K562 (cell line): ENCODE measurements at regions not wholly inside any gene's neighbourhood (a gene's known extent, or its start where the extent isn't known, plus 50 kb on each side); places are given as distances from the start of the nearest gene placed in this dataset.

ENCODE experiments used
- BACH1 ChIP-seq: fragments of 200-800 bp; sonication (Bioruptor generic); IDR thresholded peaks from 2 replicates; pipeline ENCODE4 v1.6.1; 2016; ENCODE audit warnings: missing genetic modification characterization, missing compliant biosample characterization
- FOXM1 ChIP-seq, 2 experiments: fragments of 450-650 bp in 1 of 2; sonication (generic) in 1 of 2; formaldehyde crosslinking in 1 of 2; IDR thresholded peaks; 2 replicates each; pipeline versions ENCODE4 v1.6.1 to v1.9.0; 2017 to 2022; ENCODE audit warnings: low read depth in 2 of 2, mild to moderate bottlenecking in 2 of 2, missing genetic modification reagents in 1 of 2, moderate library complexity in 1 of 2
- MIER1 ChIP-seq: fragments of 450-650 bp; IDR thresholded peaks from 2 replicates; pipeline ENCODE4 v1.6.1; 2016; ENCODE audit warnings: antibody characterized with exemption, mild to moderate bottlenecking, low read depth
- RBM15 ChIP-seq: fragments of 200-400 bp; formaldehyde crosslinking; IDR thresholded peaks from 2 replicates; pipeline ENCODE4 v1.6.1; 2018; ENCODE audit warnings: mild to moderate bottlenecking, low read length, moderate library complexity; ENCODE audit not compliant: insufficient read depth
- RNF2 ChIP-seq: sonication (generic); IDR thresholded peaks from 2 replicates; pipeline ENCODE4 v1.6.1; 2016
- SIX5 ChIP-seq, 2 experiments: IDR thresholded peaks; 2 replicates each; pipeline ENCODE4 v1.6.1; 2011; ENCODE audit warnings: low read length in 2 of 2, borderline replicate concordance in 1 of 2, low read depth in 1 of 2, mild to moderate bottlenecking in 1 of 2, moderate library complexity in 1 of 2; ENCODE audit not compliant: insufficient read depth in 1 of 2
- ZNF75A ChIP-seq: fragments of 450-650 bp; formaldehyde crosslinking; IDR thresholded peaks from 2 replicates; pipeline ENCODE4 v1.4.0; 2020; ENCODE audit warnings: mild to moderate bottlenecking
- TF ChIP-seq, protein P1 (sequence below), 2 experiments: fragments of 450-650 bp; IDR thresholded peaks; 2 replicates each; pipeline ENCODE4 v1.6.1; 2016; ENCODE audit warnings: mild to moderate bottlenecking in 2 of 2, borderline replicate concordance in 1 of 2, low read depth in 1 of 2, moderate library complexity in 1 of 2
- TF ChIP-seq, protein P2 (sequence below): fragments of 250-450 bp; sonication (Bioruptor Pico); IDR thresholded peaks from 2 replicates; pipeline ENCODE4 v1.5.0; 2021; ENCODE audit warnings: mild to moderate bottlenecking, borderline replicate concordance
- TF ChIP-seq, protein P3 (sequence below): sonication (generic); formaldehyde crosslinking; IDR thresholded peaks from 2 replicates; pipeline ENCODE4 v1.8.1; 2023; ENCODE audit warnings: mild to moderate bottlenecking, missing genetic modification reagents

DNA sequence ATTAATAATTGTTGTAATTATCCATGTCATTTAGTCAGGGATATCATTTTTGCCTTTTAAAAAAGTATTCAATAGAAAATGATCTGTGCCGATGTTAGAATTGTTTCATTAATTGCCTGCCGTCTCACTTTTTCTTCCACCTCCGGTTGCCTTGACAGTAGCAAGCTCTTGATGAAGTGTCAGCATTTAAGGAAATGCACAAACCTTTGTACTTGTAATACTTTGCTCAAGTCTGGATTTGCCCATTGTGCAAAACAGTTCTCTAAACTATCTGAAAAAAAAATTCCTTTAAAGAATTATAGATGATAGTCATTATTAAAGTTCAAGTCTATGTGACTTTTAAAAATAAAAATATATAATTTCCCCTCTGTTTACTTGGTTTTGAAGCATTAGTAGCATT is 619.7 kb downstream of the GATA3 start (continued):
- TF ChIP-seq, protein P1, sequence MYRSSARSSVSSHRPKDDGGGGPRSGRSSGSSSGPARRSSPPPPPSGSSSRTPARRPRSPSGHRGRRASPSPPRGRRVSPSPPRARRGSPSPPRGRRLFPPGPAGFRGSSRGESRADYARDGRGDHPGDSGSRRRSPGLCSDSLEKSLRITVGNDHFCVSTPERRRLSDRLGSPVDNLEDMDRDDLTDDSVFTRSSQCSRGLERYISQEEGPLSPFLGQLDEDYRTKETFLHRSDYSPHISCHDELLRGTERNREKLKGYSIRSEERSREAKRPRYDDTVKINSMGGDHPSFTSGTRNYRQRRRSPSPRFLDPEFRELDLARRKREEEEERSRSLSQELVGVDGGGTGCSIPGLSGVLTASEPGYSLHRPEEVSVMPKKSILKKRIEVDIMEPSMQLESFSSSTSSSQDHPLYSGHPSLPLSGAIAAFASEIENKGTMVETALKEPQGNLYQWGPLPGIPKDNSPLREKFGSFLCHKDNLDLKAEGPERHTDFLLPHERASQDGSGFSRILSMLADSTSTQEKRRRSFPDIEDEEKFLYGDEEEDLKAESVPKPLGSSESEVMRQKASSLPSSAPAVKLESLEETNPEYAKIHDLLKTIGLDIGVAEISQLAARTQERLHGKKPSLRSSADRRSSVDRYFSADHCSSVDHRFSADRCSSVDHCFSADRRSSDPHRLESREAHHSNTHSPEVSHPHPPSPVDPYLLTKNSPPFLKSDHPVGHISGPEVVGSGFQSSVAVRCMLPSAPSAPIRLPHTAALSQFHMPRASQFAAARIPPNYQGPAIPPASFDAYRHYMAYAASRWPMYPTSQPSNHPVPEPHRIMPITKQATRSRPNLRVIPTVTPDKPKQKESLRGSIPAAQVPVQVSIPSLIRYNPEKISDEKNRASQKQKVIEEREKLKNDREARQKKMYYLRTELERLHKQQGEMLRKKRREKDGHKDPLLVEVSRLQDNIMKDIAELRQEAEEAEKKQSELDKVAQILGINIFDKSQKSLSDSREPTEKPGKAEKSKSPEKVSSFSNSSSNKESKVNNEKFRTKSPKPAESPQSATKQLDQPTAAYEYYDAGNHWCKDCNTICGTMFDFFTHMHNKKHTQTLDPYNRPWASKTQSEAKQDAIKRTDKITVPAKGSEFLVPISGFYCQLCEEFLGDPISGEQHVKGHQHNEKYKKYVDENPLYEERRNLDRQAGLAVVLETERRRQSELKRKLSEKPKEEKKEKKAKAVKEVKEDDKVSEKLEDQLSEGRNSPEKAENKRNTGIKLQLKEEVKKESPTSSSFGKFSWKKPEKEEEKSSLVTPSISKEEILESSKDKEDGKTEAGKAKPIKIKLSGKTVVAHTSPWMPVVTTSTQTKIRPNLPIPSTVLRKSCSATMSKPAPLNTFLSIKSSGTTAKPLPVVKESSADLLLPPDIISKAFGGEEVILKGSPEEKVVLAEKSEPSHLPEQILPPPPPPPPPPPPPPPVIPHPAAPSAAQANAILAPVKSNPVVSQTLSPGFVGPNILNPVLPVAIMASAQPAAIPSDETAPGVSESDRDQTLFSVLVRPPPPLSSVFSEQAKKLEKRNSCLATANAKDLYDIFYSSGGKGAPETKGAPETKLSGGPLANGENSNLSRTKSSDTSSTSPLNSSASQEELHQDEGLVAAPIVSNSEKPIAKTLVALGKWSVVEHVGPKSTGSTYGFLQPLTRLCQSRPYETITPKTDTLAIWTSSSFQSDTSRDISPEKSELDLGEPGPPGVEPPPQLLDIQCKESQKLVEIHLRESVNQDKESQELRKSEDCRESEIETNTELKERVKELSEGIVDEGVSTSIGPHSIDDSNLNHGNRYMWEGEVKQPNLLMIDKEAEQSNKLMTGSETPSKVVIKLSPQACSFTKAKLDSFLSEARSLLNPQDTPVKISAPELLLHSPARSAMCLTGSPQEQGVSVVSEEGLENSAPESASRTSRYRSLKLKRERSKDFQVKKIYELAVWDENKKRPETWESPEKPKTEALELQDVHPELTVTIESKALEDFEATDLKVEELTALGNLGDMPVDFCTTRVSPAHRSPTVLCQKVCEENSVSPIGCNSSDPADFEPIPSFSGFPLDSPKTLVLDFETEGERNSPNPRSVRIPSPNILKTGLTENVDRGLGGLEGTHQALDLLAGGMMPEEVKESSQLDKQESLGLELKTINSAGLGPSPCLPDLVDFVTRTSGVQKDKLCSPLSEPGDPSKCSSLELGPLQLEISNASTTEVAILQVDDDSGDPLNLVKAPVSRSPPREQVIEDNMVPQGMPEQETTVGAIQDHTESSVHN (IDR thresholded peaks at IDR 0.05; ENCODE audit: borderline replicate concordance in 1 of 2, low read depth in 1 of 2): no peak
- TF ChIP-seq SIX5 (IDR thresholded peaks at IDR 0.05; ENCODE audit: borderline replicate concordance in 1 of 2, insufficient read depth in 1 of 2, low read depth in 1 of 2, low read length in 2 of 2): no peak
- TF ChIP-seq, protein P2, sequence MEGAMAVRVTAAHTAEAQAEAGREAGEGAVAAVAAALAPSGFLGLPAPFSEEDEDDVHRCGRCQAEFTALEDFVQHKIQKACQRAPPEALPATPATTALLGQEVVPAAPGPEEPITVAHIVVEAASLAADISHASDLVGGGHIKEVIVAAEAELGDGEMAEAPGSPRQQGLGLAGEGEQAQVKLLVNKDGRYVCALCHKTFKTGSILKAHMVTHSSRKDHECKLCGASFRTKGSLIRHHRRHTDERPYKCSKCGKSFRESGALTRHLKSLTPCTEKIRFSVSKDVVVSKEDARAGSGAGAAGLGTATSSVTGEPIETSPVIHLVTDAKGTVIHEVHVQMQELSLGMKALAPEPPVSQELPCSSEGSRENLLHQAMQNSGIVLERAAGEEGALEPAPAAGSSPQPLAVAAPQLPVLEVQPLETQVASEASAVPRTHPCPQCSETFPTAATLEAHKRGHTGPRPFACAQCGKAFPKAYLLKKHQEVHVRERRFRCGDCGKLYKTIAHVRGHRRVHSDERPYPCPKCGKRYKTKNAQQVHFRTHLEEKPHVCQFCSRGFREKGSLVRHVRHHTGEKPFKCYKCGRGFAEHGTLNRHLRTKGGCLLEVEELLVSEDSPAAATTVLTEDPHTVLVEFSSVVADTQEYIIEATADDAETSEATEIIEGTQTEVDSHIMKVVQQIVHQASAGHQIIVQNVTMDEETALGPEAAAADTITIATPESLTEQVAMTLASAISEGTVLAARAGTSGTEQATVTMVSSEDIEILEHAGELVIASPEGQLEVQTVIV (CRISPR knock-in tag): no peak
- TF ChIP-seq BACH1 (tag): no peak
- no peak for TF ChIP-seq RBM15
- TF ChIP-seq, protein P3, sequence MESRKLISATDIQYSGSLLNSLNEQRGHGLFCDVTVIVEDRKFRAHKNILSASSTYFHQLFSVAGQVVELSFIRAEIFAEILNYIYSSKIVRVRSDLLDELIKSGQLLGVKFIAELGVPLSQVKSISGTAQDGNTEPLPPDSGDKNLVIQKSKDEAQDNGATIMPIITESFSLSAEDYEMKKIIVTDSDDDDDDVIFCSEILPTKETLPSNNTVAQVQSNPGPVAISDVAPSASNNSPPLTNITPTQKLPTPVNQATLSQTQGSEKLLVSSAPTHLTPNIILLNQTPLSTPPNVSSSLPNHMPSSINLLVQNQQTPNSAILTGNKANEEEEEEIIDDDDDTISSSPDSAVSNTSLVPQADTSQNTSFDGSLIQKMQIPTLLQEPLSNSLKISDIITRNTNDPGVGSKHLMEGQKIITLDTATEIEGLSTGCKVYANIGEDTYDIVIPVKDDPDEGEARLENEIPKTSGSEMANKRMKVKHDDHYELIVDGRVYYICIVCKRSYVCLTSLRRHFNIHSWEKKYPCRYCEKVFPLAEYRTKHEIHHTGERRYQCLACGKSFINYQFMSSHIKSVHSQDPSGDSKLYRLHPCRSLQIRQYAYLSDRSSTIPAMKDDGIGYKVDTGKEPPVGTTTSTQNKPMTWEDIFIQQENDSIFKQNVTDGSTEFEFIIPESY (CRISPR knock-in tag): no peak
- TF ChIP-seq RNF2: no peak
- TF ChIP-seq MIER1: no peak
- TF ChIP-seq ZNF75A (CRISPR knock-in tag): no peak
- no peak for TF ChIP-seq FOXM1 (IDR thresholded peaks at IDR 0.05; ENCODE audit: low read depth)
- no peak for TF ChIP-seq FOXM1 (CRISPR knock-in tag; IDR thresholded peaks at IDR 0.05; ENCODE audit: low read depth)
